ENCODE measurements at regions not wholly inside any gene's neighbourhood (a gene's known extent, or its start where the extent isn't known, plus 50 kb on each side); places are given as distances from the start of the nearest gene placed in this dataset.

- TF ChIP-seq USF1 (IDR thresholded peaks at IDR 0.05), result no peak
- no peak for TF ChIP-seq MAX (IDR thresholded peaks at IDR 0.05)
- no peak for TF ChIP-seq EP300 (IDR thresholded peaks at IDR 0.05; ENCODE audit: borderline replicate concordance)
- no peak for TF ChIP-seq EGR1 (IDR thresholded peaks at IDR 0.05)
- TF ChIP-seq TEAD4 (IDR thresholded peaks at IDR 0.05), result no peak
- no peak for TF ChIP-seq YY1 (IDR thresholded peaks at IDR 0.05; ENCODE audit: low read depth)
- no peak for TF ChIP-seq TCF12 (IDR thresholded peaks at IDR 0.05; ENCODE audit: low read depth)
- no peak for TF ChIP-seq REST (IDR thresholded peaks at IDR 0.05; ENCODE audit: low read depth)
- TF ChIP-seq TAF1 (IDR thresholded peaks at IDR 0.05; ENCODE audit: low read depth), result no peak
- no peak for TF ChIP-seq NFIC (IDR thresholded peaks at IDR 0.05)
- TF ChIP-seq CREB1 (IDR thresholded peaks at IDR 0.05; ENCODE audit: low read depth), result no peak
- TF ChIP-seq RAD21 (IDR thresholded peaks at IDR 0.05; ENCODE audit: low read depth), result no peak
- no peak for TF ChIP-seq CEBPB (IDR thresholded peaks at IDR 0.05)
- TF ChIP-seq ZBTB7A (IDR thresholded peaks at IDR 0.05; ENCODE audit: low read depth), result no peak
Observed at GRCh38 chr16:51409001-51409675, 258.1 kb upstream of the SALL1 start.
